GM21360 (cell line): ENCODE measurements at regions not wholly inside any gene's neighbourhood (a gene's known extent, or its start where the extent isn't known, plus 50 kb on each side); places are given as distances from the start of the nearest gene placed in this dataset.

ENCODE experiments used
- ATAC-seq: cut with Tn5 transposase; IDR thresholded peaks from one replicate; pipeline ENCODE4 v1.9.1; 2021; ENCODE audit warnings: mild to moderate bottlenecking, moderate library complexity; ENCODE audit not compliant: unreplicated experiment

- no peak for ATAC-seq
Observed at GRCh38 chr2:134109725-134110124, 144.1 kb upstream of the MGAT5 start.

- ATAC-seq: no peak
Observed at GRCh38 chr2:134110532-134110931, 143.3 kb upstream of the MGAT5 start.

GRCh38 chr2:134117676-134118075 lies 136.2 kb upstream of the MGAT5 start:
- ATAC-seq: no peak

GRCh38 chr2:134118279-134119116 lies 135.4 kb upstream of the MGAT5 start:
- peak; percentile 47 for ATAC-seq

GRCh38 chr2:134119117-134119712 lies 134.7 kb upstream of the MGAT5 start:
- peak; percentile 4 for ATAC-seq

- ATAC-seq: peak; percentile 50
Observed at GRCh38 chr2:134119713-134120405, 134.0 kb upstream of the MGAT5 start.

GRCh38 chr2:134120406-134120732 lies 133.5 kb upstream of the MGAT5 start:
- no peak for ATAC-seq

GRCh38 chr2:134120733-134121630 lies 132.9 kb upstream of the MGAT5 start:
- ATAC-seq: peak; percentile 35

GRCh38 chr2:134122610-134123009 lies 131.3 kb upstream of the MGAT5 start:
- no peak for ATAC-seq

- ATAC-seq: no peak
Observed at GRCh38 chr2:134123332-134123731, 130.5 kb upstream of the MGAT5 start.

- ATAC-seq: no peak
Observed at GRCh38 chr2:134124047-134124753, 129.7 kb upstream of the MGAT5 start.

- peak; percentile 49 for ATAC-seq
Observed at GRCh38 chr2:134127496-134127895, 126.4 kb upstream of the MGAT5 start.

GRCh38 chr2:134128746-134129145 lies 125.1 kb upstream of the MGAT5 start:
- ATAC-seq: no peak

GRCh38 chr2:134129900-134130537 lies 123.9 kb upstream of the MGAT5 start:
- ATAC-seq: no peak

GRCh38 chr2:134131681-134132489 lies 122.0 kb upstream of the MGAT5 start:
- no peak for ATAC-seq

GRCh38 chr2:134132490-134132857 lies 121.4 kb upstream of the MGAT5 start:
- ATAC-seq: no peak

- no peak for ATAC-seq
Observed at GRCh38 chr2:134133622-134134312, 120.1 kb upstream of the MGAT5 start.

- no peak for ATAC-seq
Observed at GRCh38 chr2:134134313-134134706, 119.6 kb upstream of the MGAT5 start.

- ATAC-seq: no peak
Observed at GRCh38 chr2:134134827-134135226, 119.0 kb upstream of the MGAT5 start.
